DOHH2 (cell line): ENCODE measurements at regions not wholly inside any gene's neighbourhood (a gene's known extent, or its start where the extent isn't known, plus 50 kb on each side); places are given as distances from the start of the nearest gene placed in this dataset.

Experiments
- H3F3A ChIP-seq: fragments of 200-600 bp; sonication (generic), shearing (Covaris generic); 2 replicates; pipeline ENCODE4 v1.6.0; 2016; ENCODE audit warnings: antibody characterized with exemption, mild to moderate bottlenecking; ENCODE audit not compliant: control insufficient read depth, insufficient read depth
- H3K27ac ChIP-seq: fragments of 200-600 bp; sonication (generic); 2 replicates; pipeline ENCODE4 v1.5.1; 2014; ENCODE audit warnings: low read depth, mild to moderate bottlenecking, low read length, moderate library complexity
- H3K27me3 ChIP-seq: fragments of 200-600 bp; sonication (generic); 2 replicates; pipeline ENCODE4 v1.6.1; 2014; ENCODE audit warnings: mild to moderate bottlenecking, low read length, mixed read lengths; ENCODE audit not compliant: control insufficient read depth
- H3K36me3 ChIP-seq: fragments of 200-600 bp; sonication (generic); 2 replicates; pipeline ENCODE4 v1.6.1; 2014; ENCODE audit warnings: mild to moderate bottlenecking, low read length, moderate library complexity, mixed read lengths; ENCODE audit not compliant: control insufficient read depth
- H3K4me1 ChIP-seq: fragments of 200-600 bp; sonication (generic); 2 replicates; pipeline ENCODE4 v1.6.1; 2014; ENCODE audit warnings: mild to moderate bottlenecking, low read length, mixed read lengths; ENCODE audit not compliant: control insufficient read depth
- H3K4me2 ChIP-seq: fragments of 200-600 bp; sonication (generic); 2 replicates; pipeline ENCODE4 v1.6.0; 2014; ENCODE audit warnings: mild to moderate bottlenecking, low read length, moderate library complexity
- H3K4me3 ChIP-seq: fragments of 200-600 bp; sonication (generic); 2 replicates; pipeline ENCODE4 v1.5.1; 2014; ENCODE audit warnings: mild to moderate bottlenecking, low read length, mixed read lengths
- H3K79me2 ChIP-seq: fragments of 200-600 bp; sonication (generic); 2 replicates; pipeline ENCODE4 v1.6.1; 2014; ENCODE audit warnings: mild to moderate bottlenecking, low read length, mixed read lengths; ENCODE audit not compliant: control insufficient read depth
- H3K9me2 ChIP-seq: fragments of 200-600 bp; sonication (generic); replicated peaks from 2 replicates; pipeline ENCODE4 v1.6.1; 2014; ENCODE audit warnings: mild to moderate bottlenecking, low read length, mixed read lengths; ENCODE audit not compliant: control insufficient read depth
- H3K9me3 ChIP-seq: fragments of 200-600 bp; sonication (generic); 2 replicates; pipeline ENCODE4 v1.6.1; 2014; ENCODE audit warnings: antibody characterized with exemption, low read length, mixed read lengths; ENCODE audit not compliant: control insufficient read depth, insufficient read depth
- H4K20me1 ChIP-seq: fragments of 200-600 bp; sonication (generic); 2 replicates; pipeline ENCODE4 v1.6.0; 2014; ENCODE audit warnings: low read depth, mild to moderate bottlenecking, antibody characterized with exemption, low read length, moderate library complexity; ENCODE audit not compliant: control insufficient read depth, insufficient read depth
- CTCF ChIP-seq: fragments of 200-600 bp; sonication (generic); IDR thresholded peaks from one replicate; pipeline ENCODE4 v1.5.1; 2014; ENCODE audit warnings: antibody characterized with exemption, mild to moderate bottlenecking, low read depth, low read length; ENCODE audit not compliant: poor library complexity, severe bottlenecking
- EZH2phosphoT487 ChIP-seq: fragments of 200-600 bp; sonication (generic); IDR thresholded peaks from 2 replicates; pipeline ENCODE4 v1.6.1; 2017; ENCODE audit warnings: borderline replicate concordance, mild to moderate bottlenecking, antibody characterized with exemption, low read length, moderate library complexity, mixed read lengths

- H3K27ac ChIP-seq = no peak overlapping the region
- no peaks in the 10 kb centered on the region for H4K20me1 ChIP-seq
- H3K36me3 ChIP-seq = no peaks in the 10 kb centered on the region
- H3K79me2 ChIP-seq = no peaks in the 10 kb centered on the region
- H3K4me1 ChIP-seq = no peaks in the 10 kb centered on the region
- no peak overlapping the region for H3K4me3 ChIP-seq
- no peaks in the 10 kb centered on the region for H3K9me3 ChIP-seq
- TF ChIP-seq EZH2phosphoT487 (no peak), CTCF (no peak)
- H3K9me2 ChIP-seq = no peaks in the 10 kb centered on the region
- H3K27me3 ChIP-seq = peaks cover 29% of the 10 kb centered on the region
- H3F3A ChIP-seq = no peaks in the 10 kb centered on the region
- no peak overlapping the region for H3K4me2 ChIP-seq
These were observed 135.8 kb downstream of the SPAG6 start for GRCh38 chr10:22481106-22481505.

GRCh38 chr10:22481687-22482539 lies 136.6 kb downstream of the SPAG6 start:
- Histone ChIP-seq H3K4me1 (no peaks in the 10 kb centered on the region), H3K9me3 (no peaks in the 10 kb centered on the region), H4K20me1 (no peaks in the 10 kb centered on the region), H3F3A (no peaks in the 10 kb centered on the region), H3K27ac (no peak overlapping the region), H3K36me3 (no peaks in the 10 kb centered on the region), H3K9me2 (no peaks in the 10 kb centered on the region), H3K4me3 (no peak overlapping the region), H3K27me3 (peaks cover 26% of the 10 kb centered on the region), H3K79me2 (no peaks in the 10 kb centered on the region), H3K4me2 (no peak overlapping the region)
- TF ChIP-seq CTCF = no peak
- no peak for TF ChIP-seq EZH2phosphoT487

GRCh38 chr10:22483132-22483531 lies 137.8 kb downstream of the SPAG6 start:
- Histone ChIP-seq H3K9me3 (no peaks in the 10 kb centered on the region), H3K9me2 (no peaks in the 10 kb centered on the region), H3K27ac (no peak overlapping the region), H3K27me3 (peaks cover 26% of the 10 kb centered on the region), H3K79me2 (no peaks in the 10 kb centered on the region), H3K4me1 (no peaks in the 10 kb centered on the region), H3K36me3 (no peaks in the 10 kb centered on the region), H3K4me3 (no peak overlapping the region), H4K20me1 (no peaks in the 10 kb centered on the region), H3F3A (no peaks in the 10 kb centered on the region), H3K4me2 (no peak overlapping the region)
- TF ChIP-seq EZH2phosphoT487 (no peak), CTCF (no peak)
